Pons (tissue), 1 donor: ENCODE measurements at regions not wholly inside any gene's neighbourhood (a gene's known extent, or its start where the extent isn't known, plus 50 kb on each side); places are given as distances from the start of the nearest gene placed in this dataset.
"Not testable (repeated sequence)": the region's sequence is repeated elsewhere in the genome, so short reads cannot be mapped to it uniquely, and the experiment has no call there.

Source experiments
- DNase-seq: peaks from one replicate; pipeline ENCODE4 v3.0.0-alpha.2; 2016; ENCODE audit warnings: low spot score

- no peak for DNase-seq
These were observed 1462.1 kb downstream of the DPP10 start for GRCh38 chr2:115904516-115904915.

GRCh38 chr2:115908731-115909130 is 1466.3 kb downstream of the DPP10 start:
- DNase-seq, result peak; percentile 65

- DNase-seq, result peak; percentile 31
These were observed 1467.8 kb downstream of the DPP10 start for GRCh38 chr2:115910270-115910669.

GRCh38 chr2:115913921-115914320 is 1471.5 kb downstream of the DPP10 start:
- DNase-seq, result no peak

- DNase-seq, result no peak
These were observed 1479.1 kb downstream of the DPP10 start for GRCh38 chr2:115921541-115921940.

- DNase-seq, result peak; percentile 8
These were observed 1497.5 kb downstream of the DPP10 start for GRCh38 chr2:115939902-115940301.

GRCh38 chr2:115942800-115943199 is 1500.4 kb downstream of the DPP10 start:
- no peak for DNase-seq

- no peak for DNase-seq
These were observed 1503.9 kb downstream of the DPP10 start for GRCh38 chr2:115946341-115946740.

- no peak for DNase-seq
These were observed 1504.5 kb downstream of the DPP10 start for GRCh38 chr2:115946891-115947290.

- DNase-seq, result no peak
These were observed 1534.5 kb downstream of the DPP10 start for GRCh38 chr2:115976916-115977315.

- no peak for DNase-seq
These were observed 1556.6 kb downstream of the DPP10 start for GRCh38 chr2:115999039-115999438.

- DNase-seq, result no peak
These were observed 1580.6 kb downstream of the DPP10 start for GRCh38 chr2:116023026-116023425.

GRCh38 chr2:116038758-116039157 is 1596.3 kb downstream of the DPP10 start:
- not testable (repeated sequence) for DNase-seq

- no peak for DNase-seq
These were observed 1600.1 kb downstream of the DPP10 start for GRCh38 chr2:116042530-116042929.

GRCh38 chr2:116057538-116057937 is 1615.1 kb downstream of the DPP10 start:
- DNase-seq, result no peak

- DNase-seq, result no peak
These were observed 1618.6 kb downstream of the DPP10 start for GRCh38 chr2:116061023-116061422.

GRCh38 chr2:116073731-116074130 is 1631.3 kb downstream of the DPP10 start:
- no peak for DNase-seq

GRCh38 chr2:116074161-116074560 is 1631.7 kb downstream of the DPP10 start:
- DNase-seq, result no peak

GRCh38 chr2:116088236-116088635 is 1645.8 kb downstream of the DPP10 start:
- no peak for DNase-seq

GRCh38 chr2:116094196-116094595 is 1651.8 kb downstream of the DPP10 start:
- no peak for DNase-seq

GRCh38 chr2:116095636-116096035 is 1653.2 kb downstream of the DPP10 start:
- no peak for DNase-seq

GRCh38 chr2:116098049-116098448 is 1655.6 kb downstream of the DPP10 start:
- DNase-seq, result no peak

GRCh38 chr2:116109471-116109870 is 1667.0 kb downstream of the DPP10 start:
- DNase-seq, result no peak

- no peak for DNase-seq
These were observed 1675.4 kb downstream of the DPP10 start for GRCh38 chr2:116117845-116118244.

GRCh38 chr2:116132833-116133232 is 1681.7 kb upstream of the DDX18 start:
- no peak for DNase-seq
